IMR-90 (cell line): ENCODE measurements at regions not wholly inside any gene's neighbourhood (a gene's known extent, or its start where the extent isn't known, plus 50 kb on each side); places are given as distances from the start of the nearest gene placed in this dataset.

ENCODE experiments used
- ATAC-seq: fragments of 200-7000 bp; cut with Tn5 transposase; 2 replicates; pipeline ENCODE4 v1.9.1; 2020; ENCODE audit warnings: low read depth, mild to moderate bottlenecking, moderate library complexity
- BruUV-seq: library from RNA; stranded (reverse); fragments of 400-500 nt; replicated peaks from 2 replicates; lab custom pipeline; 2021; lab: Mats Ljungman, UMichigan
- CTCF ChIA-PET: fragments of 300-600 bp; formaldehyde crosslinking; extraction: SDS; loops from one replicate; lab custom pipeline; 2021; ENCODE audit warnings: antibody characterized with exemption; lab: Yijun Ruan, JAX
- POLR2A ChIA-PET: fragments of 300-600 bp; sonication (Branson Sonifier 250); formaldehyde crosslinking; loops from one replicate; lab custom pipeline; 2022; ENCODE audit warnings: antibody characterized with exemption; ENCODE audit not compliant: unreplicated experiment; lab: Charles Lee
- DNase-seq: peaks from one replicate; pipeline ENCODE4 v3.0.0; 2013
- H2AFZ ChIP-seq: replicated peaks from 2 replicates; pipeline ENCODE3; 2013; ENCODE audit warnings: low read length, mild to moderate bottlenecking; ENCODE audit not compliant: poor library complexity
- H2AK5ac ChIP-seq: 2 replicates; pipeline ENCODE4 v1.6.1; 2013; ENCODE audit warnings: low read depth, low read length, inconsistent platforms
- H2AK9ac ChIP-seq: replicated peaks from 2 replicates; pipeline ENCODE3; 2013; ENCODE audit warnings: mild to moderate bottlenecking, low read depth, low read length, moderate library complexity; ENCODE audit not compliant: poor library complexity
- H2BK120ac ChIP-seq: 2 replicates; pipeline ENCODE4 v1.6.1; 2013; ENCODE audit warnings: low read depth, low read length, inconsistent platforms
- H2BK15ac ChIP-seq: 3 replicates; pipeline ENCODE4 v1.6.1; 2013; ENCODE audit warnings: low read depth, low read length, inconsistent platforms
- H2BK20ac ChIP-seq: 2 replicates; pipeline ENCODE4 v1.6.1; 2013; ENCODE audit warnings: low read depth, mild to moderate bottlenecking, inconsistent platforms, low read length, moderate library complexity
- H2BK5ac ChIP-seq: 2 replicates; pipeline ENCODE4 v1.6.1; 2013; ENCODE audit warnings: mild to moderate bottlenecking, low read depth, low read length, inconsistent platforms; ENCODE audit not compliant: poor library complexity, severe bottlenecking
- H3K14ac ChIP-seq: replicated peaks from 2 replicates; pipeline ENCODE4 v1.6.1; 2013; ENCODE audit warnings: low read depth, low read length, inconsistent platforms
- H3K18ac ChIP-seq: 2 replicates; pipeline ENCODE4 v1.6.1; 2013; ENCODE audit warnings: low read depth, low read length, control low read depth
- H3K23ac ChIP-seq: 2 replicates; pipeline ENCODE4 v1.6.1; 2013; ENCODE audit warnings: low read depth, low read length, inconsistent platforms
- H3K27ac ChIP-seq: 2 replicates; pipeline ENCODE4 v1.5.1; 2013; ENCODE audit warnings: mild to moderate bottlenecking, control low read depth, low read length; ENCODE audit not compliant: insufficient read depth
- H3K27me3 ChIP-seq: 2 replicates; pipeline ENCODE4 v1.6.1; 2013; ENCODE audit warnings: low read length; ENCODE audit not compliant: control insufficient read depth, insufficient read depth
- H3K36me3 ChIP-seq: 2 replicates; pipeline ENCODE4 v1.6.1; 2013; ENCODE audit warnings: low read length, mixed read lengths; ENCODE audit not compliant: control insufficient read depth, insufficient read depth
- H3K4ac ChIP-seq: 2 replicates; pipeline ENCODE4 v1.6.1; 2013; ENCODE audit warnings: low read depth, low read length, inconsistent platforms
- H3K4me1 ChIP-seq: 2 replicates; pipeline ENCODE4 v1.6.1; 2013; ENCODE audit warnings: low read length, mixed read lengths; ENCODE audit not compliant: control insufficient read depth, insufficient read depth
- H3K4me2 ChIP-seq: 2 replicates; pipeline ENCODE4 v1.6.1; 2013; ENCODE audit warnings: low read depth, mild to moderate bottlenecking, control low read depth, low read length, moderate library complexity
- H3K4me3 ChIP-seq: 2 replicates; pipeline ENCODE4 v1.5.1; 2013; ENCODE audit warnings: low read depth, mild to moderate bottlenecking, control low read depth, low read length, moderate library complexity; ENCODE audit not compliant: insufficient read depth
- H3K56ac ChIP-seq: 2 replicates; pipeline ENCODE4 v1.6.1; 2013; ENCODE audit warnings: low read length, inconsistent platforms; ENCODE audit not compliant: insufficient read depth; ENCODE audit errors: extremely low read depth
- H3K79me1 ChIP-seq, 2 experiments: 2 replicates each; pipeline ENCODE4 v1.6.1; 2013; ENCODE audit warnings: low read length in 2 of 2, inconsistent platforms in 1 of 2, low read depth in 1 of 2
- H3K9ac ChIP-seq: 2 replicates; pipeline ENCODE4 v1.6.1; 2013; ENCODE audit warnings: low read depth, low read length, control low read depth
- H3K9me1 ChIP-seq: 2 replicates; pipeline ENCODE4 v1.6.1; 2013; ENCODE audit warnings: low read length, inconsistent platforms; ENCODE audit not compliant: insufficient read depth
- H3K9me3 ChIP-seq: 2 replicates; pipeline ENCODE4 v1.6.1; 2013; ENCODE audit warnings: low read length; ENCODE audit not compliant: control insufficient read depth, insufficient read depth
- H4K20me1 ChIP-seq: 2 replicates; pipeline ENCODE4 v1.6.1; 2013; ENCODE audit warnings: low read length, inconsistent platforms; ENCODE audit not compliant: insufficient read depth
- H4K5ac ChIP-seq: 2 replicates; pipeline ENCODE4 v1.6.1; 2013; ENCODE audit warnings: mild to moderate bottlenecking, low read depth, low read length, control low read depth
- H4K8ac ChIP-seq, 2 experiments: 2 replicates each; pipeline ENCODE4 v1.6.1; 2013; ENCODE audit warnings: low read depth in 2 of 2, low read length in 2 of 2, control low read depth in 1 of 2, inconsistent platforms in 1 of 2
- H4K91ac ChIP-seq: 2 replicates; pipeline ENCODE4 v1.6.1; 2013; ENCODE audit warnings: low read depth, low read length, inconsistent platforms; ENCODE audit not compliant: insufficient read depth
- CEBPB ChIP-seq: IDR thresholded peaks from 2 replicates; pipeline ENCODE4 v1.6.1; 2012; ENCODE audit warnings: low read depth, low read length, improper control_type of control experiment
- CHD1 ChIP-seq: IDR thresholded peaks from 2 replicates; pipeline ENCODE4 v1.6.1; 2012; ENCODE audit warnings: low read depth, low read length, improper control_type of control experiment
- FOS ChIP-seq: fragments of 150-350 bp; IDR thresholded peaks from 2 replicates; pipeline ENCODE4 v1.6.1; 2016; ENCODE audit warnings: low read depth, low read length
- MAFK ChIP-seq: IDR thresholded peaks from 2 replicates; pipeline ENCODE4 v1.6.1; 2012; ENCODE audit warnings: low read depth, low read length, improper control_type of control experiment
- MAZ ChIP-seq: IDR thresholded peaks from 2 replicates; pipeline ENCODE4 v1.6.1; 2012; ENCODE audit warnings: low read depth, mild to moderate bottlenecking, low read length, improper control_type of control experiment, moderate library complexity, borderline replicate concordance
- MXI1 ChIP-seq: IDR thresholded peaks from 2 replicates; pipeline ENCODE4 v1.6.1; 2012; ENCODE audit warnings: low read depth, mild to moderate bottlenecking, low read length, moderate library complexity, borderline replicate concordance
- NFE2L2 ChIP-seq: fragments of 150-350 bp; IDR thresholded peaks from 2 replicates; pipeline ENCODE4 v1.6.1; 2016; ENCODE audit warnings: low read depth, mild to moderate bottlenecking, low read length
- POLR2A ChIP-seq: IDR thresholded peaks from 2 replicates; pipeline ENCODE4 v1.6.1; 2012; ENCODE audit warnings: mild to moderate bottlenecking, low read depth, low read length
- RAD21 ChIP-seq: IDR thresholded peaks from 2 replicates; pipeline ENCODE4 v1.6.1; 2012; ENCODE audit warnings: low read length, improper control_type of control experiment
- RCOR1 ChIP-seq: IDR thresholded peaks from 2 replicates; pipeline ENCODE4 v1.6.1; 2012; ENCODE audit warnings: mild to moderate bottlenecking, low read length, improper control_type of control experiment; ENCODE audit not compliant: insufficient replicate concordance
- SMC3 ChIP-seq: fragments of 150-350 bp; IDR thresholded peaks from 2 replicates; pipeline ENCODE4 v1.6.1; 2016; ENCODE audit warnings: low read depth, mild to moderate bottlenecking, antibody characterized with exemption, low read length, moderate library complexity
- WGBS, 2 experiments: methylation state at CpG; one replicate each; pipeline versions ENCODE4 v1.1.5 to v1.1.7; 2013; ENCODE audit warnings: missing lambda C conversion rate in 2 of 2; ENCODE audit not compliant: insufficient read length in 1 of 2; ENCODE audit errors: extremely low coverage in 2 of 2; 5-methylcytosine and 5-hydroxymethylcytosine counted together
- dilution Hi-C: fragments of 300-500 bp; cut with HindIII; formaldehyde crosslinking; loops from one replicate; pipeline ENCODE4 v1.14.3; 2018; ENCODE audit warnings: low sequenced_read_pairs; ENCODE audit not compliant: unreplicated experiment
- in situ Hi-C: fragments of 300-500 bp; cut with MboI; formaldehyde crosslinking; loops from 3 replicates; pipeline ENCODE4 v1.14.3; 2019; ENCODE audit warnings: low sequenced_read_pairs, inconsistent platforms, mixed read lengths
- intact Hi-C: fragments of 100-400 bp; cut with micrococcal nuclease; formaldehyde crosslinking; loops from 2 replicates; pipeline ENCODE4 v1.10.0; 2022
- TF ChIP-seq, protein P1 (sequence below): fragments of 150-350 bp; IDR thresholded peaks from 2 replicates; pipeline ENCODE4 v1.6.1; 2017; ENCODE audit warnings: mild to moderate bottlenecking, antibody characterized with exemption, low read length, low read depth

GRCh38 chr12:125720961-125721360 is 655.7 kb downstream of the AACS start:
- Histone ChIP-seq H3K36me3 (no peaks in the 10 kb centered on the region), H2BK120ac (no peak overlapping the region), H3K4me2 (no peak overlapping the region), H4K20me1 (no peaks in the 10 kb centered on the region), H3K14ac (no peak overlapping the region), H2BK15ac (no peak overlapping the region), H2AK9ac (no peak overlapping the region), H4K91ac (no peak overlapping the region), H3K9ac (no peak overlapping the region), H3K27ac (no peak overlapping the region), H3K23ac (no peak overlapping the region), H2BK20ac (no peak overlapping the region), H2AFZ (no peak overlapping the region), H3K79me1 (no peaks in the 10 kb centered on the region), H3K9me1 (no peaks in the 10 kb centered on the region), H3K4ac (no peak overlapping the region), H3K18ac (no peak overlapping the region), H2AK5ac (no peak overlapping the region), H4K5ac (no peak overlapping the region), H3K9me3 (peaks cover 32% of the 10 kb centered on the region), H2BK5ac (no peak overlapping the region), H3K4me1 (no peaks in the 10 kb centered on the region), H3K27me3 (no peaks in the 10 kb centered on the region), H4K8ac (no peak overlapping the region), H3K56ac (no peak overlapping the region), H3K4me3 (no peak overlapping the region)
- ATAC-seq (no peak), DNase-seq (no peak)
- 81% methylated on average over 4 of the region's 10 CpGs; no CpG with 5 or more reads in 1 of the 2 experiments for WGBS, 2 experiments
- in situ Hi-C loops (no loop called here), dilution Hi-C loops (no loop called here), intact Hi-C loops (no loop called here)
- TF ChIP-seq RAD21 = no peak
- no peak for TF ChIP-seq CHD1
- TF ChIP-seq NFE2L2 = no peak
- TF ChIP-seq MXI1 = no peak
- TF ChIP-seq SMC3 = no peak
- no peak for TF ChIP-seq RCOR1
- no peak for TF ChIP-seq MAZ
- no peak for TF ChIP-seq FOS
- TF ChIP-seq, protein P1, sequence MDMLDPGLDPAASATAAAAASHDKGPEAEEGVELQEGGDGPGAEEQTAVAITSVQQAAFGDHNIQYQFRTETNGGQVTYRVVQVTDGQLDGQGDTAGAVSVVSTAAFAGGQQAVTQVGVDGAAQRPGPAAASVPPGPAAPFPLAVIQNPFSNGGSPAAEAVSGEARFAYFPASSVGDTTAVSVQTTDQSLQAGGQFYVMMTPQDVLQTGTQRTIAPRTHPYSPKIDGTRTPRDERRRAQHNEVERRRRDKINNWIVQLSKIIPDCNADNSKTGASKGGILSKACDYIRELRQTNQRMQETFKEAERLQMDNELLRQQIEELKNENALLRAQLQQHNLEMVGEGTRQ = no peak
- TF ChIP-seq CEBPB = no peak
- no peak for TF ChIP-seq MAFK
- TF ChIP-seq POLR2A = no peak
- no TSS peak for BruUV-seq
- ChIA-PET CTCF (no interaction called here), POLR2A (no interaction called here)
